ENCODE measurements at regions not wholly inside any gene's neighbourhood (a gene's known extent, or its start where the extent isn't known, plus 50 kb on each side); places are given as distances from the start of the nearest gene placed in this dataset.

GRCh38 chr6:78565997-78566396 is 301.4 kb upstream of the IRAK1BP1 start:
- TF ChIP-seq BHLHE40 (IDR thresholded peaks at IDR 0.05; ENCODE audit: borderline replicate concordance) (no peak), HDGF (IDR thresholded peaks at IDR 0.05; ENCODE audit: borderline replicate concordance) (no peak), LEF1 (IDR thresholded peaks at IDR 0.05; ENCODE audit: borderline replicate concordance) (no peak), ARNT (IDR thresholded peaks at IDR 0.05) (no peak), ELF4 (IDR thresholded peaks at IDR 0.05) (no peak), SP1 (IDR thresholded peaks at IDR 0.05) (no peak), CTBP1 (IDR thresholded peaks at IDR 0.05; ENCODE audit: borderline replicate concordance) (no peak), FOXK2 (IDR thresholded peaks at IDR 0.05) (no peak), SUZ12 (IDR thresholded peaks at IDR 0.05) (no peak), FOXA1 (IDR thresholded peaks at IDR 0.05) (no peak), PKNOX1 (IDR thresholded peaks at IDR 0.05) (no peak)
- POLR2A ChIA-PET = no interaction called here
- CTCF ChIA-PET = no interaction called here
- DNase-seq (ENCODE audit: extremely low spot score) = no peak

GRCh38 chr6:78570044-78570443 is 297.3 kb upstream of the IRAK1BP1 start:
- POLR2A ChIA-PET = no interaction called here
- no peak for DNase-seq (ENCODE audit: extremely low spot score)
- CTCF ChIA-PET = no interaction called here
- TF ChIP-seq SUZ12 (IDR thresholded peaks at IDR 0.05) (no peak), SP1 (IDR thresholded peaks at IDR 0.05) (no peak), FOXA1 (IDR thresholded peaks at IDR 0.05) (no peak)

GRCh38 chr6:78577585-78577984 is 289.8 kb upstream of the IRAK1BP1 start:
- no peak for TF ChIP-seq NFRKB (IDR thresholded peaks at IDR 0.05)
- TF ChIP-seq TARDBP (IDR thresholded peaks at IDR 0.05) = no peak
- TF ChIP-seq CTBP1 (IDR thresholded peaks at IDR 0.05; ENCODE audit: borderline replicate concordance) = no peak
- CTCF ChIA-PET = no interaction called here
- POLR2A ChIA-PET = no interaction called here
- no peak for DNase-seq (ENCODE audit: extremely low spot score)

GRCh38 chr6:78578430-78578829 is 288.9 kb upstream of the IRAK1BP1 start:
- CTCF ChIA-PET = no interaction called here

GRCh38 chr6:78580923-78581322 is 286.4 kb upstream of the IRAK1BP1 start:
- no peak for DNase-seq (ENCODE audit: extremely low spot score)
- ChIA-PET CTCF (no interaction called here), POLR2A (no interaction called here)

More at GRCh38 chr6:78578430-78578829, 288.9 kb upstream of the IRAK1BP1 start:
- no peak for DNase-seq (ENCODE audit: extremely low spot score)
- POLR2A ChIA-PET = no interaction called here
- TF ChIP-seq FOXM1 (IDR thresholded peaks at IDR 0.05; ENCODE audit: borderline replicate concordance) = no peak
- TF ChIP-seq FOXA1 (IDR thresholded peaks at IDR 0.05) = no peak
- no peak for TF ChIP-seq TARDBP (IDR thresholded peaks at IDR 0.05)
- TF ChIP-seq NFRKB (IDR thresholded peaks at IDR 0.05) = no peak
- no peak for TF ChIP-seq SUZ12 (IDR thresholded peaks at IDR 0.05)
- no peak for TF ChIP-seq ARNT (IDR thresholded peaks at IDR 0.05)
- no peak for TF ChIP-seq ZNF384 (IDR thresholded peaks at IDR 0.05)

GRCh38 chr6:78583079-78583478 is 284.3 kb upstream of the IRAK1BP1 start:
- DNase-seq (ENCODE audit: extremely low spot score) = no peak
- CTCF ChIA-PET = no interaction called here
- no peak for TF ChIP-seq NFRKB (IDR thresholded peaks at IDR 0.05)
- no peak for TF ChIP-seq FOXM1 (IDR thresholded peaks at IDR 0.05; ENCODE audit: borderline replicate concordance)
- no peak for TF ChIP-seq FOXA1 (IDR thresholded peaks at IDR 0.05)
- TF ChIP-seq BHLHE40 (IDR thresholded peaks at IDR 0.05; ENCODE audit: borderline replicate concordance) = no peak
- TF ChIP-seq CTBP1 (IDR thresholded peaks at IDR 0.05; ENCODE audit: borderline replicate concordance) = no peak
- TF ChIP-seq ELF4 (IDR thresholded peaks at IDR 0.05) = no peak
- no peak for TF ChIP-seq ARNT (IDR thresholded peaks at IDR 0.05)
- TF ChIP-seq LEF1 (IDR thresholded peaks at IDR 0.05; ENCODE audit: borderline replicate concordance) = no peak
- TF ChIP-seq L3MBTL2 (conservative IDR thresholded peaks at IDR 0.05) = no peak
- no peak for TF ChIP-seq SUZ12 (IDR thresholded peaks at IDR 0.05)
- no peak for TF ChIP-seq FOXK2 (IDR thresholded peaks at IDR 0.05)
- TF ChIP-seq HDGF (IDR thresholded peaks at IDR 0.05; ENCODE audit: borderline replicate concordance) = no peak
- no peak for TF ChIP-seq PKNOX1 (IDR thresholded peaks at IDR 0.05)
- TF ChIP-seq ZNF384 (IDR thresholded peaks at IDR 0.05) = no peak
- TF ChIP-seq SP1 (IDR thresholded peaks at IDR 0.05) = no peak
- TF ChIP-seq TARDBP (IDR thresholded peaks at IDR 0.05) = no peak
- POLR2A ChIA-PET = no interaction called here

More at GRCh38 chr6:78580923-78581322, 286.4 kb upstream of the IRAK1BP1 start:
- no peak for TF ChIP-seq PKNOX1 (IDR thresholded peaks at IDR 0.05)
- no peak for TF ChIP-seq SP1 (IDR thresholded peaks at IDR 0.05)
- TF ChIP-seq FOXM1 (IDR thresholded peaks at IDR 0.05; ENCODE audit: borderline replicate concordance) = no peak
- no peak for TF ChIP-seq BHLHE40 (IDR thresholded peaks at IDR 0.05; ENCODE audit: borderline replicate concordance)
- no peak for TF ChIP-seq ELF4 (IDR thresholded peaks at IDR 0.05)
- TF ChIP-seq CTBP1 (IDR thresholded peaks at IDR 0.05; ENCODE audit: borderline replicate concordance) = no peak

GRCh38 chr6:78589436-78589835 is 277.9 kb upstream of the IRAK1BP1 start:
- TF ChIP-seq FOXK2 (IDR thresholded peaks at IDR 0.05) (no peak), ARNT (IDR thresholded peaks at IDR 0.05) (no peak), HDGF (IDR thresholded peaks at IDR 0.05; ENCODE audit: borderline replicate concordance) (no peak), PKNOX1 (IDR thresholded peaks at IDR 0.05) (no peak)
- ChIA-PET CTCF (no interaction called here), POLR2A (no interaction called here)
- DNase-seq (ENCODE audit: extremely low spot score) = no peak
